Retina (tissue), 1 donor: ENCODE measurements at regions not wholly inside any gene's neighbourhood (a gene's known extent, or its start where the extent isn't known, plus 50 kb on each side); places are given as distances from the start of the nearest gene placed in this dataset.
"Not testable (repeated sequence)": the region's sequence is repeated elsewhere in the genome, so short reads cannot be mapped to it uniquely, and the experiment has no call there.

Source experiments
- DNase-seq: peaks from one replicate; pipeline ENCODE4 v3.0.0-alpha.2; 2016

- no peak for DNase-seq
Measured at GRCh38 chr6:81962198-81962597, 209.7 kb upstream of the TENT5A start.

- no peak for DNase-seq
Measured at GRCh38 chr6:81950877-81951276, 198.4 kb upstream of the TENT5A start.

GRCh38 chr6:81948861-81949260 lies 196.4 kb upstream of the TENT5A start:
- DNase-seq, result no peak

GRCh38 chr6:81948196-81948595 lies 195.7 kb upstream of the TENT5A start:
- DNase-seq, result not testable (repeated sequence)

GRCh38 chr6:81944661-81945060 lies 192.2 kb upstream of the TENT5A start:
- no peak for DNase-seq

- DNase-seq, result not testable (repeated sequence)
Measured at GRCh38 chr6:81942842-81943241, 190.4 kb upstream of the TENT5A start.

GRCh38 chr6:81942067-81942370 lies 189.5 kb upstream of the TENT5A start:
- no peak for DNase-seq

GRCh38 chr6:81940451-81940985 lies 188.0 kb upstream of the TENT5A start:
- no peak for DNase-seq

- peak; percentile 2 for DNase-seq
Measured at GRCh38 chr6:81939766-81940165, 187.3 kb upstream of the TENT5A start.

GRCh38 chr6:81938991-81939732 lies 186.7 kb upstream of the TENT5A start:
- DNase-seq, result no peak

GRCh38 chr6:81938014-81938856 lies 185.8 kb upstream of the TENT5A start:
- DNase-seq, result no peak

- DNase-seq, result no peak
Measured at GRCh38 chr6:81937296-81937937, 184.9 kb upstream of the TENT5A start.

GRCh38 chr6:81934936-81935335 lies 182.5 kb upstream of the TENT5A start:
- DNase-seq, result no peak

- DNase-seq, result no peak
Measured at GRCh38 chr6:81933608-81934051, 181.1 kb upstream of the TENT5A start.

GRCh38 chr6:81933089-81933488 lies 180.6 kb upstream of the TENT5A start:
- no peak for DNase-seq

GRCh38 chr6:81932448-81932847 lies 180.0 kb upstream of the TENT5A start:
- DNase-seq, result not testable (repeated sequence)

GRCh38 chr6:81929828-81930227 lies 177.3 kb upstream of the TENT5A start:
- no peak for DNase-seq

- DNase-seq, result no peak
Measured at GRCh38 chr6:81925201-81925600, 172.7 kb upstream of the TENT5A start.

GRCh38 chr6:81909981-81910900 lies 157.8 kb upstream of the TENT5A start:
- no peak for DNase-seq

GRCh38 chr6:81909162-81909561 lies 156.7 kb upstream of the TENT5A start:
- no peak for DNase-seq

- DNase-seq, result no peak
Measured at GRCh38 chr6:81906709-81907204, 154.3 kb upstream of the TENT5A start.

- no peak for DNase-seq
Measured at GRCh38 chr6:81906041-81906440, 153.6 kb upstream of the TENT5A start.
